ENCODE measurements at regions not wholly inside any gene's neighbourhood (a gene's known extent, or its start where the extent isn't known, plus 50 kb on each side); places are given as distances from the start of the nearest gene placed in this dataset.

DNA sequence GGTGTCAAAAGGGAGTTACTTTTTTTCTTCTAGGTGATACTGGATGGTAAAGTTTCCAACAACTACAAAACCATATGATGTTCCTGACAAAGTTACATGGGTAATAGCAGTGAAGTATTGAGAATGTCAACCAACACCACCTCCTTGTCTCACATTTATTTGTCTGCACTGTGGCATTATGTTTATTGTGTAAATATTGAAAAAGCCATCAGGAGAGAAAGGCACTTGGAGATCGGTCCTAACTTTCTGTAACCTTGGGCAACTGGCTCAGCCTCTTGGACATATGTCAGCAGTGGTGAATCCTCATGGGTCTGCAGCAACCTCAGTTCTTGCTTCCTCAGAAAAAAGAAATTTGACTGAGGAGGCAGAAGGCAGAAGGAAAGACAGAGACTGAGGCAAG lies 50.0 kb upstream of the ICE1 start:
- TF ChIP-seq POLR2A (conservative IDR thresholded peaks at IDR 0.05) (no peak), CEBPB (tag; IDR thresholded peaks at IDR 0.05) (no peak), MTA2 (IDR thresholded peaks at IDR 0.05; ENCODE audit: low read depth) (no peak)
- TF ChIP-seq, protein P1, sequence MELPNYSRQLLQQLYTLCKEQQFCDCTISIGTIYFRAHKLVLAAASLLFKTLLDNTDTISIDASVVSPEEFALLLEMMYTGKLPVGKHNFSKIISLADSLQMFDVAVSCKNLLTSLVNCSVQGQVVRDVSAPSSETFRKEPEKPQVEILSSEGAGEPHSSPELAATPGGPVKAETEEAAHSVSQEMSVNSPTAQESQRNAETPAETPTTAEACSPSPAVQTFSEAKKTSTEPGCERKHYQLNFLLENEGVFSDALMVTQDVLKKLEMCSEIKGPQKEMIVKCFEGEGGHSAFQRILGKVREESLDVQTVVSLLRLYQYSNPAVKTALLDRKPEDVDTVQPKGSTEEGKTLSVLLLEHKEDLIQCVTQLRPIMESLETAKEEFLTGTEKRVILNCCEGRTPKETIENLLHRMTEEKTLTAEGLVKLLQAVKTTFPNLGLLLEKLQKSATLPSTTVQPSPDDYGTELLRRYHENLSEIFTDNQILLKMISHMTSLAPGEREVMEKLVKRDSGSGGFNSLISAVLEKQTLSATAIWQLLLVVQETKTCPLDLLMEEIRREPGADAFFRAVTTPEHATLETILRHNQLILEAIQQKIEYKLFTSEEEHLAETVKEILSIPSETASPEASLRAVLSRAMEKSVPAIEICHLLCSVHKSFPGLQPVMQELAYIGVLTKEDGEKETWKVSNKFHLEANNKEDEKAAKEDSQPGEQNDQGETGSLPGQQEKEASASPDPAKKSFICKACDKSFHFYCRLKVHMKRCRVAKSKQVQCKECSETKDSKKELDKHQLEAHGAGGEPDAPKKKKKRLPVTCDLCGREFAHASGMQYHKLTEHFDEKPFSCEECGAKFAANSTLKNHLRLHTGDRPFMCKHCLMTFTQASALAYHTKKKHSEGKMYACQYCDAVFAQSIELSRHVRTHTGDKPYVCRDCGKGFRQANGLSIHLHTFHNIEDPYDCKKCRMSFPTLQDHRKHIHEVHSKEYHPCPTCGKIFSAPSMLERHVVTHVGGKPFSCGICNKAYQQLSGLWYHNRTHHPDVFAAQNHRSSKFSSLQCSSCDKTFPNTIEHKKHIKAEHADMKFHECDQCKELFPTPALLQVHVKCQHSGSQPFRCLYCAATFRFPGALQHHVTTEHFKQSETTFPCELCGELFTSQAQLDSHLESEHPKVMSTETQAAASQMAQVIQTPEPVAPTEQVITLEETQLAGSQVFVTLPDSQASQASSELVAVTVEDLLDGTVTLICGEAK (IDR thresholded peaks at IDR 0.05) = no peak
- TF ChIP-seq, protein P1 (CRISPR knock-in tag; IDR thresholded peaks at IDR 0.05) = no peak
- TF ChIP-seq, protein P2, sequence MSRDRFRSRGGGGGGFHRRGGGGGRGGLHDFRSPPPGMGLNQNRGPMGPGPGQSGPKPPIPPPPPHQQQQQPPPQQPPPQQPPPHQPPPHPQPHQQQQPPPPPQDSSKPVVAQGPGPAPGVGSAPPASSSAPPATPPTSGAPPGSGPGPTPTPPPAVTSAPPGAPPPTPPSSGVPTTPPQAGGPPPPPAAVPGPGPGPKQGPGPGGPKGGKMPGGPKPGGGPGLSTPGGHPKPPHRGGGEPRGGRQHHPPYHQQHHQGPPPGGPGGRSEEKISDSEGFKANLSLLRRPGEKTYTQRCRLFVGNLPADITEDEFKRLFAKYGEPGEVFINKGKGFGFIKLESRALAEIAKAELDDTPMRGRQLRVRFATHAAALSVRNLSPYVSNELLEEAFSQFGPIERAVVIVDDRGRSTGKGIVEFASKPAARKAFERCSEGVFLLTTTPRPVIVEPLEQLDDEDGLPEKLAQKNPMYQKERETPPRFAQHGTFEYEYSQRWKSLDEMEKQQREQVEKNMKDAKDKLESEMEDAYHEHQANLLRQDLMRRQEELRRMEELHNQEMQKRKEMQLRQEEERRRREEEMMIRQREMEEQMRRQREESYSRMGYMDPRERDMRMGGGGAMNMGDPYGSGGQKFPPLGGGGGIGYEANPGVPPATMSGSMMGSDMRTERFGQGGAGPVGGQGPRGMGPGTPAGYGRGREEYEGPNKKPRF (IDR thresholded peaks at IDR 0.05; ENCODE audit: low read depth, low read length) = no peak
- TF ChIP-seq, protein P3, sequence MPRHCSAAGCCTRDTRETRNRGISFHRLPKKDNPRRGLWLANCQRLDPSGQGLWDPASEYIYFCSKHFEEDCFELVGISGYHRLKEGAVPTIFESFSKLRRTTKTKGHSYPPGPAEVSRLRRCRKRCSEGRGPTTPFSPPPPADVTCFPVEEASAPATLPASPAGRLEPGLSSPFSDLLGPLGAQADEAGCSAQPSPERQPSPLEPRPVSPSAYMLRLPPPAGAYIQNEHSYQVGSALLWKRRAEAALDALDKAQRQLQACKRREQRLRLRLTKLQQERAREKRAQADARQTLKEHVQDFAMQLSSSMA (CRISPR knock-in tag; IDR thresholded peaks at IDR 0.05) = no peak
